HG03175 (cell line): ENCODE measurements at regions not wholly inside any gene's neighbourhood (a gene's known extent, or its start where the extent isn't known, plus 50 kb on each side); places are given as distances from the start of the nearest gene placed in this dataset.

Experiments
- ATAC-seq: cut with Tn5 transposase; IDR thresholded peaks from one replicate; pipeline ENCODE4 v1.9.1; 2021; ENCODE audit warnings: mild to moderate bottlenecking, moderate library complexity; ENCODE audit not compliant: unreplicated experiment

GRCh38 chr4:159003420-159004253 lies 99.2 kb upstream of the RAPGEF2 start:
- ATAC-seq = no peak

GRCh38 chr4:159006202-159006601 lies 96.7 kb upstream of the RAPGEF2 start:
- no peak for ATAC-seq

- no peak for ATAC-seq
These were observed 94.2 kb upstream of the RAPGEF2 start for GRCh38 chr4:159008671-159009070.

GRCh38 chr4:159009521-159009920 lies 93.4 kb upstream of the RAPGEF2 start:
- no peak for ATAC-seq

GRCh38 chr4:159010100-159010499 lies 92.8 kb upstream of the RAPGEF2 start:
- ATAC-seq = no peak

GRCh38 chr4:159010563-159011260 lies 92.2 kb upstream of the RAPGEF2 start:
- no peak for ATAC-seq

GRCh38 chr4:159012381-159012780 lies 90.5 kb upstream of the RAPGEF2 start:
- ATAC-seq = no peak

GRCh38 chr4:159013692-159014091 lies 89.2 kb upstream of the RAPGEF2 start:
- ATAC-seq = no peak

- no peak for ATAC-seq
These were observed 88.0 kb upstream of the RAPGEF2 start for GRCh38 chr4:159014859-159015258.

- ATAC-seq = no peak
These were observed 87.0 kb upstream of the RAPGEF2 start for GRCh38 chr4:159015841-159016240.

- peak; percentile 35 for ATAC-seq
These were observed 86.3 kb upstream of the RAPGEF2 start for GRCh38 chr4:159016593-159017024.

GRCh38 chr4:159017323-159018026 lies 85.4 kb upstream of the RAPGEF2 start:
- peak; percentile 43 for ATAC-seq

GRCh38 chr4:159018062-159018629 lies 84.7 kb upstream of the RAPGEF2 start:
- peak; percentile 96 for ATAC-seq

GRCh38 chr4:159019356-159019755 lies 83.5 kb upstream of the RAPGEF2 start:
- ATAC-seq = no peak

- ATAC-seq = no peak
These were observed 81.1 kb upstream of the RAPGEF2 start for GRCh38 chr4:159021597-159022385.

GRCh38 chr4:159023741-159024140 lies 79.1 kb upstream of the RAPGEF2 start:
- ATAC-seq = no peak

GRCh38 chr4:159024266-159024665 lies 78.6 kb upstream of the RAPGEF2 start:
- no peak for ATAC-seq

GRCh38 chr4:159024828-159025227 lies 78.1 kb upstream of the RAPGEF2 start:
- ATAC-seq = no peak

GRCh38 chr4:159026329-159026728 lies 76.5 kb upstream of the RAPGEF2 start:
- no peak for ATAC-seq

GRCh38 chr4:159027535-159027934 lies 75.3 kb upstream of the RAPGEF2 start:
- peak; percentile 82 for ATAC-seq
